HUES6 (cell line): ENCODE measurements at regions not wholly inside any gene's neighbourhood (a gene's known extent, or its start where the extent isn't known, plus 50 kb on each side); places are given as distances from the start of the nearest gene placed in this dataset.

Source experiments
- H3K27ac ChIP-seq: 2 replicates; pipeline ENCODE4 v1.7.0; 2013; ENCODE audit warnings: low read depth, mild to moderate bottlenecking, low read length, inconsistent platforms
- H3K27me3 ChIP-seq: 2 replicates; pipeline ENCODE4 v1.6.1; 2013; ENCODE audit warnings: low read length; ENCODE audit not compliant: control insufficient read depth, insufficient read depth
- H3K36me3 ChIP-seq: 2 replicates; pipeline ENCODE4 v1.6.1; 2013; ENCODE audit warnings: low read length; ENCODE audit not compliant: control insufficient read depth, insufficient read depth
- H3K4me1 ChIP-seq: 2 replicates; pipeline ENCODE4 v1.6.1; 2013; ENCODE audit warnings: low read length; ENCODE audit not compliant: control insufficient read depth, insufficient read depth
- H3K4me3 ChIP-seq: 2 replicates; pipeline ENCODE4 v1.5.1; 2013; ENCODE audit warnings: low read depth, low read length
- H3K9ac ChIP-seq: one replicate; pipeline ENCODE4 v1.6.1; 2013; ENCODE audit warnings: mild to moderate bottlenecking, low read length
- H3K9me3 ChIP-seq: 2 replicates; pipeline ENCODE4 v1.6.1; 2013; ENCODE audit warnings: low read depth, low read length; ENCODE audit not compliant: control insufficient read depth, insufficient read depth

DNA sequence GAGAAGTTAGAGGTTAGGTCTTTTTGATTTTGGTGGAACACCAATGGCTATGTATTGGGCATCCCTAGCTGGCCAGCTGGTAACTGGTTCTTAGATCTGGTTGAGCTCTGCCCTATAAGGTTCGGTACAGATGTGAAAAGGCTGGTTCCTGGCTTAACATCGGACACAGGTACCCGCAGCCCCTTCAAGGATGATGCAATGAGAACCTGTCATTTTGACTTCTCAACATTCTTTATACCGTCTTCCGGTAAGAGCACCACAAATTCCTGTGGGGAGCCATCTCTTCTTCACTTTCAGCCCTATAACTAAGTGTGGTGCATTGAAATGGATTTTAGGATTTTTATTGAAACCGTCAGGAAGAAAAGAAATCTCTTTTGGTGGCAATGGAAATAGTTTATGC lies 222.8 kb downstream of the ADAMTS9 start:
- no peaks in the 10 kb centered on the region for H3K27me3 ChIP-seq
- no peak overlapping the region for H3K27ac ChIP-seq
- no peaks in the 10 kb centered on the region for H3K36me3 ChIP-seq
- no peak overlapping the region for H3K9ac ChIP-seq
- no peak overlapping the region for H3K4me3 ChIP-seq
- peaks cover 8% of the 10 kb centered on the region; the same call in 1 of the 2 replicates for H3K4me1 ChIP-seq
- H3K9me3 ChIP-seq = no peaks in the 10 kb centered on the region

DNA sequence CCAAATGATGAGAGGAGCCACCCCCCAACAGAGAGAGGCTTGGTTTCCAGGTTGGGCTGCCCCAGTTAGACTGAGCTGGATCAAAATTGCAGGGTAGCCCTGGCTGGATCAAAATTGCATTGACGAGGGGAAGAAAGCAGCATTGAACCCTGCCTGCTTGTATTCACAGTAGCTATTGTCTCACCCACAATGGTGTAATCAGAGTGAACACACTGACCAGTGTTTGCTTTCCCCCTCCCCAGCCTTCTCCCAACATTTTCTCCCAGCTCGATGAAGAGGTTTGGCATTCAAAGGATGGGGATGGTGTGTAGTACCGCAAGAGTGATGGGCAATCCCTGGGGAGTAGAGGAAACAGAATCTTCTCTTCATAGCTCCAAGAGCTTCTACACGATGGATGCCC lies 223.8 kb downstream of the ADAMTS9 start:
- Histone ChIP-seq H3K9me3 (no peaks in the 10 kb centered on the region), H3K4me3 (no peak overlapping the region), H3K9ac (no peak overlapping the region), H3K4me1 (peaks cover 8% of the 10 kb centered on the region; the same call in 1 of the 2 replicates), H3K36me3 (no peaks in the 10 kb centered on the region), H3K27me3 (no peaks in the 10 kb centered on the region), H3K27ac (no peak overlapping the region)

DNA sequence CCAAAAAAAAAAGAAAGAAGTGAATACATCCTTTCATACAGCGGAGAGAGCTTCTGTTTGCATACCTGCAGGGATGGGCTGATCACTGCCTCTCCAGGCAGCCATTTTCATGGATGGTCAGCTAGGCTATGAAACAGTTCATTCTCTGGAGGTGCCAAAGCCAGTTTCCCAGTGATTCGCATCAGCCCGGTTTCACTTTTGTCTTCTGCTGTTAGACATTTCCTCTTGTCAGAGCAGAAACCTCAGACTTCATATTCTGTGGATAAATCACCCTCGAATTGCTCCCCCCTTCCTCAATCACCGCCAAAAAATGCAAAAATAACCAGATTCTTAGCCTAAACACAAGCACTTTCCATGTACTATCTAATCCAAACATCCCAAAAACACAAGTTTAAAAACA lies 225.6 kb downstream of the ADAMTS9 start:
- peaks cover 4% of the 10 kb centered on the region; the same call in 1 of the 2 replicates for H3K4me1 ChIP-seq
- no peaks in the 10 kb centered on the region for H3K36me3 ChIP-seq
- no peaks in the 10 kb centered on the region for H3K27me3 ChIP-seq
- no peak overlapping the region for H3K27ac ChIP-seq
- H3K4me3 ChIP-seq = no peak overlapping the region
- H3K9me3 ChIP-seq = no peaks in the 10 kb centered on the region
- no peak overlapping the region for H3K9ac ChIP-seq

DNA sequence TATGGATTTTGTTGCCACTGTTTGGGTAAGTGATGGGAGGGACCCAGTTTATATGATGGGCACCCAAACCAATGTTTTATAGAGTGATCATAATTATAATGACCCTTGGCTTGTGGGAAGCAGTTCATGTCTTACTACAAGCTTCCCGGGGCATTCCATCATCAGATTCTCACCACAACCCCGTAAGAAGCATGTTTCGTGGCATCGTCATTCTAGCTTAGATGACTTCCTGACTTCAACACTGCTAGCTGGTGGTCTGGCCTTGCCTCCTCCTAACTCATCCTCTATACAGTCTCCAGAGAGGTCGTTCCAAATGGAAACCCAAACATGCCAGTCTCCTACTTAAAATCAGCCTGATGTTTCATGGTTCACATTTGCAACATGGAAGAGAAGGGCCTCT lies 226.9 kb downstream of the ADAMTS9 start:
- Histone ChIP-seq H3K27me3 (no peaks in the 10 kb centered on the region), H3K4me1 (peaks cover 9% of the 10 kb centered on the region), H3K9me3 (no peaks in the 10 kb centered on the region), H3K9ac (no peak overlapping the region), H3K4me3 (no peak overlapping the region), H3K36me3 (no peaks in the 10 kb centered on the region), H3K27ac (no peak overlapping the region)

DNA sequence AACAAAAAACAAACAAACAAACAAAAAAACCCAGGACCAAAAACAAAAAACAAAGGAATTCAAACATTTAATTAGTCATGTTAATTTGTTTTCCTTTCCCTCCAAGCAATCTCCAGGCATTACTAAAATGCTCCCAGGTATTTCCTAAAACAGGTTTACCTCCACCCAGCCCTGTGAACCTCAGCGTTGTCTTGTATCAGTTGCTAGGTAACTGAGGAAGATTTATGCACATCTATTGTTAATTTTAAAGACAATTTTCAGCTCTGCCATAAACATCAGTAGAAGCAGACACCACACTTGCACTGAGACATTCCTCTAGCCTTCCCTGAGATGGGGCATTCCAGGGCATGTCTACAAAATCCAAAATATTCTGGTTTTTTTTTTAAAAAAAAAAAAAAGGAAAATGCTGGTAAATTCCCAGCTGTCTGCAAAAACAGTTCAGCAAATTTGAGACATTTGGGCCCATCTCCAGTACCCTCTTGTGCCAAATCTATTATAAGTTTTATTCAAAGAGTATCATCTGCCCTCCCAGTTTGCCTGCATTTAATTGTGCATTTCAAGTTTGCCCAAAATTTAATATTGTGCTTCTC lies 227.6 kb downstream of the ADAMTS9 start:
- H3K9me3 ChIP-seq = no peaks in the 10 kb centered on the region
- H3K27me3 ChIP-seq = no peaks in the 10 kb centered on the region
- no peak overlapping the region for H3K9ac ChIP-seq
- no peak overlapping the region for H3K4me3 ChIP-seq
- H3K27ac ChIP-seq = no peak overlapping the region
- H3K4me1 ChIP-seq = peaks cover 9% of the 10 kb centered on the region
- no peaks in the 10 kb centered on the region for H3K36me3 ChIP-seq

DNA sequence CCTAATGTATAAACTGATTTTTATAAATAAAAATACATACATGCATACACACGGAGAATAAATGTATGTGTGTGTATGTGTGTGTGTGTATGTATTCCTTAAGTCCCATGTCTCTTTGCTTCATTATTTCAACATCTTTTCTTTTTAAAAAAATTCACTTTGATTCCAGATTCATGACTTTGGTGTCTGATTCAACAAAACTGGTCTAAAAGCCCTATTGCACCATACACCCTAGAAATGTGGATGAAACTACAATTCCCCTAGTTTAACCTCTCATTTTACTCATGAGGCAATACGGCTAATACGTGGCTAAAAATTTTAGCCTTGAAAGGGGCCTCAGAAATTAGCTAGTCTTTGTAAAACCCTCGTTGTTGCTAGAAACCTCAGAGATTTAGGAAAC lies 228.1 kb downstream of the ADAMTS9 start:
- no peak overlapping the region for H3K4me3 ChIP-seq
- H3K36me3 ChIP-seq = no peaks in the 10 kb centered on the region
- H3K27ac ChIP-seq = no peak overlapping the region
- H3K4me1 ChIP-seq = peaks cover 9% of the 10 kb centered on the region
- no peaks in the 10 kb centered on the region for H3K27me3 ChIP-seq
- H3K9me3 ChIP-seq = no peaks in the 10 kb centered on the region
- H3K9ac ChIP-seq = no peak overlapping the region

DNA sequence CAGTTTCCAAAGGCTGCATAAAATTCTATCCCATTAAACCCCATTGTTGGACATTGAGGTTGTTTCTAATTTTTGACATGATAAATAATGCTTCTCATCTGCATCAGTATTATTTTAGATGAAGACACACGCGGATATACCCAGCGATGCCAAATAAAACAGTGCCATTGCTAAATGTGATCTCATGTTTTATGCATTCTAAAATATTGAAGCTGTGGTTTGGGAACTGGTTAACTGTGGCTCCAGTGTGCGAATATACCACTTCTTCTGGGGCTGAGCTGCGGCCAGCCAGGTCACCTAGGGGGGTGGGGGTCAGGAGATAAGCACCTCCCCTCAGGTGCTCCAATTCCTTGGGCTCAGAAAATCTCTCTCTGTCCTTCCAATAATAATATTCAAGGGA lies 230.0 kb downstream of the ADAMTS9 start:
- H3K9ac ChIP-seq = no peak overlapping the region

DNA sequence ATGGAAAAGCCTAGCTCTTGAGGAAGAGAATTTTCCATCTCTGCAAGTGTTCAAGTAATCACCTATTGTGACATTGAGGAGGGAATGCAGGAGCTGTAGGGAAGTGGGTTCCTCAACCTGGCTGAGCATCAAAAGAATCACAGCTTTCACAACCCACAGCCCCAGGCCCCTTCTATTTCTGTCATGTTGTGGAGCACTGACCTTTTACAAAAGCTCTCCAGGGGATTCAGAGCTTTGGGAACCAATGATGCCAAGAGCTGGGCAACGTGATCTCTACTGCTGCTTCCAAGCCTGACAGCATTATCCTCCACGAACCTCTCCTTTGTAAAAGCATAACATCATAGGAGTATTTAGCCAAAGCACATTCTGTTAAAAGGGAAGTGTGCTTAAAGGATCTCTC lies 231.1 kb downstream of the ADAMTS9 start:
- Histone ChIP-seq H3K36me3 (no peaks in the 10 kb centered on the region), H3K4me3 (no peak overlapping the region), H3K4me1 (peaks cover 9% of the 10 kb centered on the region)

More for the DNA sequence above, 230.0 kb downstream of the ADAMTS9 start:
- no peaks in the 10 kb centered on the region for H3K36me3 ChIP-seq
- H3K27me3 ChIP-seq = 0 out of 2 replicates have a peak, but pooled peaks cover 3% of the 10 kb centered on the region
- H3K9me3 ChIP-seq = no peaks in the 10 kb centered on the region
- peaks cover 13% of the 10 kb centered on the region for H3K4me1 ChIP-seq
- H3K4me3 ChIP-seq = no peak overlapping the region
- H3K27ac ChIP-seq = no peak overlapping the region

DNA sequence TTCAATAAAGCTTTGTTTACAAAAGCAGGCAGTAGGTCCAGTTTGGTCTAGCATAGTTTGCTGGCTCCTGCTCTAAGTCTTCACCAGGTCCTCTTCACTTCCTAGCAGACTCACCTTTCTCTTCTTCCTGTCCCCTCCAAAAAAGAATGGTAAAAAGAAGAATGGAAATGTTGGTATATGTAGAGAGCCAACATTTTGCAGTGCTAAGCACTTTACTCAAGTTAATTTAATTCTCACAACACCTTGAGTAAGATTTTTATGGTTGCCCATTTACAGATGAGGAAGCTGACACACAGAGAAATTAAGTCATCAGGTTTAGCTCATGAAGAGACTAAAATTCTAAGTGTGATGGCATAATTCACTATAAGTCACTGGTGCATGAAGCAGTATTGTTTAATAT lies 230.1 kb upstream of the PRICKLE2 start:
- peaks cover 9% of the 10 kb centered on the region for H3K4me1 ChIP-seq
- 0 out of 2 replicates have a peak, but pooled peaks cover 4% of the 10 kb centered on the region for H3K27me3 ChIP-seq
- no peaks in the 10 kb centered on the region for H3K9me3 ChIP-seq
- H3K4me3 ChIP-seq = no peak overlapping the region
- H3K27ac ChIP-seq = no peak overlapping the region
- no peaks in the 10 kb centered on the region for H3K36me3 ChIP-seq
- H3K9ac ChIP-seq = no peak overlapping the region

More for the DNA sequence above, 231.1 kb downstream of the ADAMTS9 start:
- H3K9ac ChIP-seq = no peak overlapping the region
- no peaks in the 10 kb centered on the region for H3K9me3 ChIP-seq
- H3K27ac ChIP-seq = no peak overlapping the region
- 0 out of 2 replicates have a peak, but pooled peaks cover 4% of the 10 kb centered on the region for H3K27me3 ChIP-seq

DNA sequence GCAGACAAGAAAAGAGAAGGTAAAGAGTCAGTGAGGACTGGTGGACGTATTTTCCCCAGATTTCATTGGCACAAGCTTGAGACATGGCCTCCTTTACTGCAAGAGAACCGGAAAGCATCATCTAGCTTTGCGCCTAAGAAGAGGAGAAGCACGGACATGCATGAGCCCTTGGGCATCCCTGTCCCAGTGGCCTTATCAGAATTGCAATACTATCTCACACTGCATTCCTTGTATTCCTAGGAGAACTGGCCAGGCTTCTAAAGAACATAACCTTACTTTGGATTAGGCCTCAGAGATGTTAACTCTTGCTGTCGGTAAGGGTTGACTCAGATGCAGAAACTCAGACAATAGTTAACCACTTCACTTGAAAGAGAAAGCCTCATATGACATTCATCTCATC lies 229.5 kb upstream of the PRICKLE2 start:
- Histone ChIP-seq H3K27me3 (0 out of 2 replicates have a peak, but pooled peaks cover 4% of the 10 kb centered on the region), H3K9me3 (no peaks in the 10 kb centered on the region), H3K4me1 (peaks cover 9% of the 10 kb centered on the region), H3K27ac (no peak overlapping the region), H3K4me3 (no peak overlapping the region), H3K36me3 (no peaks in the 10 kb centered on the region), H3K9ac (no peak overlapping the region)

DNA sequence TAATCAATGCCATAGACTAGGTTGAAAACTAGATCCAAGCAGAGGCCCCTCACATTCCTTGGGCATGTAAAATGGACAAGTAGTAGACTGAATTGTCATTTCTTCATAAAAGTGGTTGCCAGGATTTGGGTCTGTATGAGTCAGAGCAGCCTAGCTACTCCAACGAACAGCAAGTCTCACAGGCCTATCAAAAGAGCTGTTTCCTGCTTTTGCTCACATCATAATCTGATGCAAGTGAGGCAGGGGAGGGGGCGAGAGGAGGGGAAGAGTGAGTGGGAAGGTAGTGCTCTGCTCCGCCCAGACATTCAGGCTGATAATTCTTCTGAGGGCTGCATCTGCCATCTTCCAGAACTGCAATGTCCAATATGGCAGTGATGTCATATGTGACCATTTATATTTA lies 228.9 kb upstream of the PRICKLE2 start:
- H3K4me1 ChIP-seq = peaks cover 9% of the 10 kb centered on the region
- no peak overlapping the region for H3K27ac ChIP-seq

More for the DNA sequence above, 228.9 kb upstream of the PRICKLE2 start:
- Histone ChIP-seq H3K9me3 (no peaks in the 10 kb centered on the region), H3K36me3 (no peaks in the 10 kb centered on the region), H3K9ac (no peak overlapping the region), H3K27me3 (0 out of 2 replicates have a peak, but pooled peaks cover 4% of the 10 kb centered on the region), H3K4me3 (no peak overlapping the region)
